Karpas-422 (cell line): ENCODE measurements at regions not wholly inside any gene's neighbourhood (a gene's known extent, or its start where the extent isn't known, plus 50 kb on each side); places are given as distances from the start of the nearest gene placed in this dataset.

Experiments used
- DNase-seq: peaks from one replicate; pipeline ENCODE4 v3.0.0-alpha.2; 2015
- H2AFZ ChIP-seq: fragments of 200-600 bp; sonication (generic); 2 replicates; pipeline ENCODE4 v1.6.1; 2014; ENCODE audit warnings: antibody characterized with exemption, low read length, mixed read lengths
- H3K27ac ChIP-seq: fragments of 200-600 bp; sonication (generic); 2 replicates; pipeline ENCODE4 v1.5.1; 2014; ENCODE audit warnings: mild to moderate bottlenecking, low read length, moderate library complexity
- H3K27me3 ChIP-seq: fragments of 200-600 bp; sonication (generic); 2 replicates; pipeline ENCODE4 v1.6.1; 2014; ENCODE audit warnings: low read length, mixed read lengths
- H3K36me3 ChIP-seq: fragments of 200-600 bp; sonication (generic); 2 replicates; pipeline ENCODE4 v1.6.1; 2014; ENCODE audit warnings: low read length, mixed read lengths; ENCODE audit not compliant: insufficient read depth
- H3K4me1 ChIP-seq: fragments of 200-600 bp; sonication (generic); 2 replicates; pipeline ENCODE4 v1.6.1; 2014; ENCODE audit warnings: mild to moderate bottlenecking, low read length, mixed read lengths
- H3K4me2 ChIP-seq: fragments of 200-600 bp; sonication (generic); 2 replicates; pipeline ENCODE4 v1.6.1; 2014; ENCODE audit warnings: low read length, low read depth, mild to moderate bottlenecking; ENCODE audit not compliant: poor library complexity, severe bottlenecking
- H3K4me3 ChIP-seq: fragments of 200-600 bp; sonication (generic); 2 replicates; pipeline ENCODE4 v1.5.1; 2014; ENCODE audit warnings: mild to moderate bottlenecking, antibody characterized with exemption, low read length, mixed read lengths
- H3K79me2 ChIP-seq: fragments of 200-600 bp; sonication (generic); 2 replicates; pipeline ENCODE4 v1.6.1; 2014; ENCODE audit warnings: mild to moderate bottlenecking, low read length, mixed read lengths
- H3K9ac ChIP-seq: fragments of 200-600 bp; sonication (generic); 2 replicates; pipeline ENCODE4 v1.6.0; 2014; ENCODE audit warnings: low read length
- H3K9me2 ChIP-seq: fragments of 200-600 bp; sonication (generic), shearing (Covaris generic); replicated peaks from 2 replicates; pipeline ENCODE4 v1.6.0; 2014; ENCODE audit warnings: mild to moderate bottlenecking, low read length, moderate library complexity; ENCODE audit not compliant: insufficient read depth
- H3K9me3 ChIP-seq: fragments of 300-700, 200-600 bp; sonication (generic); 2 replicates; pipeline ENCODE4 v1.6.1; 2014; ENCODE audit warnings: low read length, mixed read lengths
- H4K20me1 ChIP-seq: fragments of 200-600 bp; sonication (generic); 2 replicates; pipeline ENCODE4 v1.6.1; 2014; ENCODE audit warnings: mild to moderate bottlenecking, antibody characterized with exemption, low read length, low read depth; ENCODE audit not compliant: insufficient read depth

DNA sequence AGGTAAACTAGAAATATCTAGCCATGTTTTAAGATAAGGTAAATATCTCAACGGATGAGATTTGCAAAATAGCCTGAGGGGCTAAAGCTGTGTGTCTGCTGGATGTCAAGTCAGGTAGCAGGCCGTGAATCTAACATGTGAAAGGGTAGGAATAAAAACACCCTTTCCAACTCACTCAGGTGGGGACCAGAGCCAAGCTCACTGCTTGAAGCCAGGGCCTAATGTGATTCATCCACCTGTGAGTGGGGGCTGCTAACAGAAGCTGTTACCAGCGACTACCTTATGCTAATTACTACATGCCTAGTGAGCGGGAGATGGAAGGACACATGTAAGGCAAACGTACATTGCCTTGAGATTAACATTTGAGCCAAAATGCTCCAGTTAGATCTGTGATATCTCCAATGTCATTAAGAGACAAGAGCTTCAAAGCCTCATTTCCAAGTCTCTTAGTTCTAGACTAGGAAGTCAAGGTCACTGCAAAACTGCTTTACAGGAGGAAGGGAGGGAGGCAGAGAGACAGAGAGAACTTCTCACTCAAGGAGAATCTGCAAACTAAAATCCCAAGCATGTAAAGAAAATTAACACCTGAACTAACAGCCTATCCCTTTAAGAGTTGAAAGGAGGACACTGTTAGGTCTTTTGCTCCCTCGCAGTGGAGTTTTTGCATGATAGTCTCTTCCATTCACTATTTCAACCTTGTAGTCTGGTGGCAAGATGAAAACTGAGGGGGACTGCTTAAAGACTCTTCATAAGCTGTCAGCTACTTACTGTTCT is 141.6 kb upstream of the RPS23 start:
- no peaks in the 10 kb centered on the region for H3K9me3 ChIP-seq
- no peaks in the 10 kb centered on the region for H3K27me3 ChIP-seq
- H3K27ac ChIP-seq, result no peak overlapping the region
- no peak overlapping the region for H2AFZ ChIP-seq
- no peaks in the 10 kb centered on the region for H3K9me2 ChIP-seq
- H3K4me3 ChIP-seq, result no peak overlapping the region
- H4K20me1 ChIP-seq, result no peaks in the 10 kb centered on the region
- H3K4me2 ChIP-seq, result no peak overlapping the region
- no peaks in the 10 kb centered on the region for H3K36me3 ChIP-seq
- H3K9ac ChIP-seq, result no peak overlapping the region
- no peak for DNase-seq
- H3K4me1 ChIP-seq, result no peaks in the 10 kb centered on the region
- H3K79me2 ChIP-seq, result no peaks in the 10 kb centered on the region

DNA sequence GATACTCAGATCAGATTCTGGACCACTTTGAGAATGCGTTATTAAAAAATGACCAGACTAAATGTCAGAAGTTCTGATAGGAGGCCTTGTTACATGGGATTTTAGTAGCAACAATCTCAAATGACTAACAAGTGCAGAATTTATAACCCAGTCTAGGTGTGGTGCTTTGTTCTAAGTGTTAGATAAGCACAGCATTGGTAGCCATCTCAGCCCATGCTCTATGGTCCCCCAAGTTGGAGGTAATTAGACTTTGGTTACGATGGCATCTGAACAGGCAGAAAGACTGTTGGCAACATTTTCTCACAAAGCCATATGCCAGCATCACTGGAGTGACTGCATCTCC is 140.4 kb upstream of the RPS23 start:
- no peak overlapping the region for H3K9ac ChIP-seq
- no peaks in the 10 kb centered on the region for H3K79me2 ChIP-seq
- no peaks in the 10 kb centered on the region for H3K4me1 ChIP-seq
- H2AFZ ChIP-seq, result no peak overlapping the region
- no peaks in the 10 kb centered on the region for H3K9me3 ChIP-seq
- no peak overlapping the region for H3K27ac ChIP-seq
- H3K9me2 ChIP-seq, result no peaks in the 10 kb centered on the region
- no peaks in the 10 kb centered on the region for H3K27me3 ChIP-seq
- H3K4me2 ChIP-seq, result no peak overlapping the region
- no peaks in the 10 kb centered on the region for H3K36me3 ChIP-seq
- DNase-seq, result no peak
- H4K20me1 ChIP-seq, result no peaks in the 10 kb centered on the region
- H3K4me3 ChIP-seq, result no peak overlapping the region

DNA sequence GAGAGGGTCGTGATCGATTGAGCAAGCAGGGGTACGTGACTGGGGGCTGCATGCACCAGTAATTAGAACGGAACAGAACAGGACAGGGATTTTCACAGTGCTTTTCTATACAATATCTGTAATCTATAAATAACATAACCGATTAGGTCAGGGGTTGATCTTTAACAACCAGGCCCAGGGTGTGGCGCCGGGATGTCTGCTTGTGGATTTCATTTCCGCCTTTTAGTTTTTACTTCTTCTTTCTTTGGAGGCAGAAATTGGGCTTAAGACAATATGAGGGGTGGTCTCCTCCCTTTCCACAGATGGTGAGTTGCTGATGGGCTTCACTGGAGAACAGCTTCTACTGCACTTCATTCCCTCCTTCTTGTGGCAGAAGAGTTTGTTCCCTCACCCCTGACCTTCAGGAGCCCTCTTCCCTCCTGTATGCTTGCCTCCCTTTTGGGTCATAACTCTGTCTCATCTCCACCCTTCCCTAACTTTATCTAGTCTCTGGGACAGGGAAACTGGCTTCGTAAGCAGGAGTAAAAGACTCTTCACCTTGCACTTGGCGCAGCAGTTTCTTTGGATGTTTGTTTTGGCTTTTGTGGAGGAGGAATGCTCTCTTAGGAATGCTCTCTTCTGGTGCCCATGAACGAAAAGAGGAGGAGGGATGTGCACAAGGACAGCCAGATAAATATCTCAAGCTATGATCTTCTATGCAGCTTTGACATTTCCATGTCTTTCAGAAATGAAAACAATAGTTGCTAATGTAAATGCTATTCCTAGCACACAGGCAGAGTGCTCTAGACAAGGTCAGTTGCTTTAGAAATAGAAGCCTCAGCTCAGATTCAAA is 139.8 kb upstream of the RPS23 start:
- no peaks in the 10 kb centered on the region for H3K79me2 ChIP-seq
- H3K4me1 ChIP-seq, result no peaks in the 10 kb centered on the region
- no peaks in the 10 kb centered on the region for H3K9me3 ChIP-seq
- no peak overlapping the region for H3K4me2 ChIP-seq
- no peaks in the 10 kb centered on the region for H3K27me3 ChIP-seq
- no peaks in the 10 kb centered on the region for H3K9me2 ChIP-seq
- no peaks in the 10 kb centered on the region for H4K20me1 ChIP-seq
- no peak for DNase-seq
- no peaks in the 10 kb centered on the region for H3K36me3 ChIP-seq
- no peak overlapping the region for H3K4me3 ChIP-seq
- H3K27ac ChIP-seq, result no peak overlapping the region
- H3K9ac ChIP-seq, result no peak overlapping the region
- no peak overlapping the region for H2AFZ ChIP-seq

DNA sequence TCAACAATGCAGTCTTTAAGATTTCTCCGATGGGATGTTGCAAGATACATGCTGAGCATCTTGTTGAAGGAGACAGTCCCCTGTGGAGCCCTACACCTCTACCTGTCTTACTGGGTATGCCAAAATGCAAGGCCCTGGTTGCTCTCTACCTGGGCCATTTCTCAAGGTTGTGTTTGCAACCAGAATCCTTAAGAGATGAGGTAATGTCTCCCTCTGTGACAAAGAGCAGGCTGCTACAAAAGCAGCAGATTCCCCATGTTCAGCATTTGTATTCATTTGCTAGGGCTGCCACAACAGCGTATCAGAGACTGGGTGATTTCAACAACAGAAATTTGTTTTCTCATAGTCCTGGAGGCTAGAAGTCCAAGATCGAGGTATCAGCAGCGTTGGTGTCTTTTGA is 138.4 kb upstream of the RPS23 start:
- Histone ChIP-seq H3K36me3 (no peaks in the 10 kb centered on the region), H3K4me3 (no peak overlapping the region), H3K79me2 (no peaks in the 10 kb centered on the region), H3K4me1 (no peaks in the 10 kb centered on the region), H3K4me2 (no peak overlapping the region), H3K27me3 (no peaks in the 10 kb centered on the region), H2AFZ (no peak overlapping the region), H3K27ac (no peak overlapping the region), H3K9me2 (no peaks in the 10 kb centered on the region), H3K9me3 (no peaks in the 10 kb centered on the region), H3K9ac (no peak overlapping the region), H4K20me1 (no peaks in the 10 kb centered on the region)
- no peak for DNase-seq

DNA sequence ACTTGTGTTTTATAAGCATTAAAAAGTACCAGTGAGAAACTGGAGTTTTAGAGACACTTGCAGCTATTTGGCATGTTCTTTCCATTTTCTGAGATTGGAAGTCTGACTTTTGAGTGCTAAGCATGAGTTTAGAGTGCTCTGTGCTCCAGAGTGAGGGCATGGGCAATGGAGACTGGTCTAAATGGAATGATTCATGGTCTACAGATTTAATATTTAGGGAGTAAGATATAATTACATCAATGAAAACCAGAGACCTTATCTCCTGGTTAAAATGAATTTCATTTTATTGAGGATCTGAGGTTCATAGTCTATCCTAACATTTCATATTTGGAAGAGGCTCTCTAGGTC is 135.9 kb upstream of the RPS23 start:
- Histone ChIP-seq H3K4me3 (no peak overlapping the region), H3K9me3 (no peaks in the 10 kb centered on the region), H3K4me2 (no peak overlapping the region), H3K9ac (no peak overlapping the region), H3K27ac (no peak overlapping the region), H2AFZ (no peak overlapping the region), H3K36me3 (no peaks in the 10 kb centered on the region), H3K4me1 (no peaks in the 10 kb centered on the region), H4K20me1 (no peaks in the 10 kb centered on the region), H3K27me3 (no peaks in the 10 kb centered on the region), H3K79me2 (no peaks in the 10 kb centered on the region), H3K9me2 (no peaks in the 10 kb centered on the region)
- DNase-seq, result no peak

DNA sequence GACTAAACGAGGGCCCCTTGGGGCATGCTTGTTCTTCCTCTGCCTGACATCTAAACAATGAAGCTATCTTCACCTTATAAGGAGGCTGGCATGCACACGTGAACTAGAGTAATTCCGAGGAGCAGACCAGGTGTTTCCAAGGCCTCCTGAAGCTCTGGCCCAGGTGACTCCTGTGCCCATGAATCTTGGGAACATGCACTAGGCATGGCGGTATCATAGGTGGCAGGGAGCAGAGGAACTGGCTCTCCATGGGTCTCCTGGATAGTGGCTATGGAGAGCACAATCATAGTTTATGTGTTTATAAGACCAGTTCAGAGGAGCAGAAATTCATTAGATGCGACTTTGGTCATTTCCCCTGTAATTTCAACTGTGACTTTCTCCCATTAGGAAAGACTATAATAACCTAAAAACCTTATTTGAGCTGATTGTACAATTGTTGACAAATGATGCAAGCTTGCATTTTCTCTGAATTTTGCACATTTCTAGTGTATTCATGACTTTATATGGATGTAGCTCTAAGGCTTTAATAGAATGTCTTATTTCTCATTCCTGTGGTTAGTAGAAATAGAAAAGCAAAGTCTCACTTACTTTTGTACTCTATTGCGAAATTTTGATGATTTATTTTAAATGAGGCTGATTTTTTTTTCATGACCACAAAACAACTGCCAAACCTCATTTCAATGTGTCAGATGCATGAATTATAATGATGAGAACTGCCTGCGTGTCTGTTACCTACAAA is 135.3 kb upstream of the RPS23 start:
- no peak overlapping the region for H2AFZ ChIP-seq
- no peak for DNase-seq
- no peak overlapping the region for H3K4me3 ChIP-seq
- H4K20me1 ChIP-seq, result no peaks in the 10 kb centered on the region
- no peak overlapping the region for H3K27ac ChIP-seq
- no peaks in the 10 kb centered on the region for H3K36me3 ChIP-seq
- no peaks in the 10 kb centered on the region for H3K9me2 ChIP-seq
- H3K9ac ChIP-seq, result no peak overlapping the region
- H3K4me1 ChIP-seq, result no peaks in the 10 kb centered on the region
- no peak overlapping the region for H3K4me2 ChIP-seq
- H3K27me3 ChIP-seq, result no peaks in the 10 kb centered on the region
- H3K9me3 ChIP-seq, result no peaks in the 10 kb centered on the region
- H3K79me2 ChIP-seq, result no peaks in the 10 kb centered on the region

DNA sequence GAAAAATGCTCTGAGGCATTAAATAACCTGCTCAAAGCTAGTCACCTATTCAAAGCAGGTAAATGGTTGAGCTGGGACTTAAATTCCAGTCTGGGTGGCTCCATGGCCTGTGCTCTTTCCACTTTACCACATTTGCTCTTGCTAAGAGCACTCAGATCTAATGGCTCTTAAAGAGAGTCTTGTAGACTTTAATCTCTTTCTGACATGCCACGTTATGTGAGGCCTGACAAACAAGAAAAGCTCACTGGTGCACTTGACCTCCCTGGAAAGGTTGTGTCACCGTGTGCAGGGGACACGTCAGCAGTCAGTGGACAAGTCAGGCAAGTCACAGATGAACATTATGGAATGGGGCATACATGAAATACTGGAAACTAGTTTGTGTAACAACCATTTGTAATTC is 129.9 kb upstream of the RPS23 start:
- H3K36me3 ChIP-seq, result no peaks in the 10 kb centered on the region
- H3K79me2 ChIP-seq, result no peaks in the 10 kb centered on the region
- no peak overlapping the region for H2AFZ ChIP-seq
- no peak for DNase-seq
- H3K9me2 ChIP-seq, result no peaks in the 10 kb centered on the region
- H3K27ac ChIP-seq, result no peak overlapping the region
- H3K9me3 ChIP-seq, result no peaks in the 10 kb centered on the region
- no peaks in the 10 kb centered on the region for H3K27me3 ChIP-seq
- no peaks in the 10 kb centered on the region for H4K20me1 ChIP-seq
- no peaks in the 10 kb centered on the region for H3K4me1 ChIP-seq
- no peak overlapping the region for H3K9ac ChIP-seq
- no peak overlapping the region for H3K4me3 ChIP-seq
- H3K4me2 ChIP-seq, result no peak overlapping the region

DNA sequence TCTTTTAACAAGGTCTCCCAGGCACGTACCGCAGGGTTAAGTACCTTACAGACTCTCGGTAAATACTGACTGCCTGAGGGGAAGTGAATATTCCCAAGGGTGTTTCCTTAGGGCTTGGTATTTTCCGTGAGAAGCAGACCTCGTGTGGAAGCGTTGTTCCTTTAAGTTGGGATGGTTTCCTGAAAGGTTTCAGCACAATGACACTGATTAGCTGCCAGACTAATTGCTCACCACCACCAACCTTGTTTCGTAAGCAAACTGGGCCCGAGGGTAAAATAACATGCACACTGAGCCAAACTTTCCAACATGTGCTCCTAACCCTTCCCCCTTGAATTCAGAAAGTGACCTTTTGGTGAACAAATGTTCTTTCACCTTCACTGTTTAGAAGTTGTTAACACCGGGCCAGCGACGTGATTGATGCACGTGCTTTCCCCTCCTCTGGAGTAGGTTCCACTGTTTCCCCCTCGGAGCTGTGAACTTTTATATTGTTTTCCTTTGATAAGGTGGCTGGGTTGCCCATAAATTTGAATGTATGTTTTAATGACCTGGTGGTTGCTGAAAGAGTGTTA is 128.1 kb upstream of the RPS23 start:
- Histone ChIP-seq H3K27me3 (no peaks in the 10 kb centered on the region), H3K4me1 (no peaks in the 10 kb centered on the region), H3K4me3 (no peak overlapping the region), H3K9ac (no peak overlapping the region), H3K27ac (no peak overlapping the region), H3K9me3 (no peaks in the 10 kb centered on the region), H4K20me1 (no peaks in the 10 kb centered on the region), H3K36me3 (no peaks in the 10 kb centered on the region), H3K4me2 (no peak overlapping the region), H2AFZ (no peak overlapping the region), H3K9me2 (no peaks in the 10 kb centered on the region), H3K79me2 (no peaks in the 10 kb centered on the region)
- DNase-seq, result no peak
